Left ventricle myocardium superior (tissue), 1 donor: ENCODE measurements at regions not wholly inside any gene's neighbourhood (a gene's known extent, or its start where the extent isn't known, plus 50 kb on each side); places are given as distances from the start of the nearest gene placed in this dataset.

Source experiments
- ATAC-seq: fragments of 200-7000 bp; cut with Tn5 transposase; one replicate; pipeline ENCODE4 v1.9.1; 2020; ENCODE audit warnings: mild to moderate bottlenecking, moderate library complexity
- DNase-seq: peaks from one replicate; pipeline ENCODE4 v3.0.0-alpha.2; 2020
- intact Hi-C: fragments of 100-400 bp; cut with micrococcal nuclease; formaldehyde crosslinking; loops from one replicate; pipeline ENCODE4 v1.11.0; 2022
- donor health status: DM: no; HTN: yes; CAD: no; lungs with severe emphysema.

DNA sequence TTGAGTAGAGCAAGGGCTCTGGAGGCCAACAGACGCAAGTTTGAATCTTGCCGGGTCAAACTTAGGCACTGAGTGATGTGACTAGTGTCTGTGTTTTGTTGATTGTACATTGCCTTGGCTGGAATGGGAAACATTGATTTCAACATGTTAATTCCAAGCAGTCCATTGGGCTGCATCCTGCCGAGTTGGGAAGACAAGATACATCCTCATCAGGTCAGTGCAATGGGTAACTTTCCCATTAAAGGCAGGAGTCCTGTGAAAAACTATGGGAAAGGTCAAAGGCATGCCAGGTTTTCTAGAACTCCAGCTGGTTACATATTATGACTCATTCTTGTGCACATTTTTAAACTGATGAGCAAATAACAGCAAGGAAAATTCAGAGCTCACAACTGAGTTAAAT, 126.5 kb upstream of the ABCA1 start:
- peak; percentile 33 for ATAC-seq
- intact Hi-C loops = no loop called here
- no peak for DNase-seq

DNA sequence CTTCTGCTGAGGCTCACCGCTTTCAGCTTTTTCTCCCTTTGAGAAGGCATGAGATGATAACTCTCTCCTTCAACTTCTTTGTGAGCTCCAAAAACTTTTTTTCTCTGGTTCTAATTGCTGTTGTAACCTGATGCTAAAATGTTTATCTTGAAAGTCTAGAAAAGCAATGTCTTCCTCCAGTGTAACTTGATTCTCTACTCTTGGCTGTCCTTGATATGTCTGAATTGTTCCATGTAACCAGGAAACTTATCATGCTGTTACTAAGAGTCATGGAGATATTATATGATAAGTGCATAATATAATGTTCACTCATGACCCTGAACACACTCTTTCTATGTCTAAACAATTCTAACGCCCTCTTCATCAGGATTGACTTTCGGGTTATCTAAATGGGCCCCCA, 128.0 kb upstream of the ABCA1 start:
- intact Hi-C loops = no loop called here
- ATAC-seq (no peak), DNase-seq (no peak)

DNA sequence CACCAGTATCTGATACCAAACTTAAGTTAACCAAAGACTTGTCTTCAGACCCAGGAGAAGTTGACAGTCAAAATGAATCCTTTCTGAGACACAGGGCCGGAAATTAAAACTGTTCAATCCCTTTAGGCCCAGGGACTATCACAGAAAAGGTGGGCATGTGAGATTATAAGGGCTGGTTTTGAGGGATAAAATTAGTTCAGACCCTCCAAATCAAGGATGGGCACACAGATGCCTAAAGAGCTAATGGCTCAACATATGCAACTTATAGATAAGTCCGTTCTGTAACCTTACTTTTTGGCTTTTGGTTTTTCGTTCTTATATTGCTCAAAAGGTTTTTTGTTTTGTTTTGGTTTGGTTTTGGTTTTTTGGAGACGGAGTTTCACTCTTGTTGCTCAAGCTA, 129.6 kb upstream of the ABCA1 start:
- intact Hi-C loops = no loop called here
- no peak for ATAC-seq
- DNase-seq = no peak

DNA sequence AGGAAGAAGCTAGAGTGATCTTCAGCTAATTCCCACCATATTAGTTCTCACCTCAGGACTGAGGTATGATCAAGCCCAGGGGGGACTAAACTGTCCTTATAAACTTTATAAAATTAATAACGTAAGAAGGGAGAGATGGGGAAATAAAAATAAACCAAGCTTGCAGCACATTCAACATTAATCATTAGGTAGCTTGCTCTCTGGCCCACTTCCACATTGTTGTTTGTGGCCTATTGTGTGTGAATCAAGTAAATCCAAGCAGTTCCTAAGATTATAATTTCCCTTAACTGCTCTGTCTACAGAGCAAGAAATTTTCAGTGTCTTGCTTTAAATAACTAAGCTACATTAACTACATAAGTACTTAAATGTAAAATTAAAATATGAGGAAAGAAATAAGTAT, 131.3 kb upstream of the ABCA1 start:
- intact Hi-C loops = no loop called here
- DNase-seq = no peak
- no peak for ATAC-seq

DNA sequence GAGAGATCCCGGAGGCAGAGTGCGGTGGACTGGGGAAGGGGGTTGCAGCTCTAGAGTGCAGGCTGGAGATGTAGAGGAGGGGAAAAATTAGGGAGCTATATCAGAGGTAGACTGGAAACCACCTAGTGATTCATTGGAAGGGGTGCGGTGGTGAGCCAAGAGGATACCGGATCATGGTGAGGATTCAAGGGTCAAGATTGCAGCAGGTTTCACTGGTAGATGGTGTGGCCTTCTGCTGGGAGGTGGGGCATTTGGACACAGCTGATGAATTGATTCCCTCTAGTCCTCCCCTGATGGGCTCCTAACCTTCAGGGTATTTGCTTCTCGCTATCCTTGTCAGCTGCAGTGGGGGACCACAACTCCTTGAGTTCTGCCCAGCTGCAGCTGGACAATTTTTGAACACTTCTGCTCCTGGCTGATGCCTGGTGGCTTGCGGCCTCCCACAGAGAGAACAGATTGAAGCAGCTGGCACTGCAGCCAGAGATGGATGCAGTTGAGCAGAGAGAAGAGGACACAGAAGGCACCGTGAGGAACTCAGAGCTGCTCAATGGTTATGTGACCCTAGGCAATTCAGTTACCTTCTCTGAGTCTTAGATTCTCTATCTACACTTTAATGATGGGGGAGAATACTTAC, 134.4 kb upstream of the ABCA1 start:
- no peak for DNase-seq
- intact Hi-C loops = no loop called here
- ATAC-seq = no peak

DNA sequence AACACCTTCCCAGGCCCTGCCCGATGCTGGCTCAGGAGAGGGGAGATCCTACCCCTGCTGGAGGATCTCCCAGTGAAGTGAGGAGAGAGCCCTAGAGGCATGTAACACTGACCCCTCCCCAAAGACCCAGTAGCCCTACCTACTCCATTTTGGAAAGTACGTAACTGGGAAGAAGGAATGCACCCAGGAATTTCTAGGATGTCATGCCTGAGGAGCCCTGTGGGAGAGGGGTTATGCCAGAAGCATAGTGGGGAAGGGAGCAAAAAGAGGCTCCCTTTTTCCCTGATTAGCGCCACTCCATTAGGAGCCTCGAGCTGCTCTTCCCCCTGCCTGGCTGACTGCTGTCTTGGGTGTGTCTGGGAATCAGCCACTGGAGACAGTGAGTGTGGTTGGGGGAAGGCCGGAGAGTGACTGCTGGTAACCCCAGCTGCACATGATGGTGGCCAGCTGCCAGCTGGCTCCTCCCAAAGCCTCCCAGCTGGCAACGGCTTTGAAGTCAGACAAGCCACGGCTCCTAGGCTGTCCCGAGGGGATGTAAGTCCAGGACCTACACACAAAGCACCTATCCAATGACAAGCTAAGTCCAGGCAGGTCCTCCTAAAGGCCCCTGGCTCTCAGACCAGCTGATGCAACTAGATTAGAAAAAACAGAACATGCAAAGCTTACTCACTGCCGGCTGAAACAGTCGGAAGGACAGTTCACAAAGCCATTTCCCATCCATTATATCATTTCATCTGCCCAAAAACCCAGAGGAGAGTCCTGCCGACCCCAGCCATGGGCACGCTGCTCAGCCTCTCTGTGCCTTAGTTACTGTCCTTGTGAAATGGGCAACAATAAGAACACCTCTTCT, 136.5 kb upstream of the ABCA1 start:
- DNase-seq (peak; percentile 95), ATAC-seq (peak; percentile 98)
- intact Hi-C loops = no loop called here

DNA sequence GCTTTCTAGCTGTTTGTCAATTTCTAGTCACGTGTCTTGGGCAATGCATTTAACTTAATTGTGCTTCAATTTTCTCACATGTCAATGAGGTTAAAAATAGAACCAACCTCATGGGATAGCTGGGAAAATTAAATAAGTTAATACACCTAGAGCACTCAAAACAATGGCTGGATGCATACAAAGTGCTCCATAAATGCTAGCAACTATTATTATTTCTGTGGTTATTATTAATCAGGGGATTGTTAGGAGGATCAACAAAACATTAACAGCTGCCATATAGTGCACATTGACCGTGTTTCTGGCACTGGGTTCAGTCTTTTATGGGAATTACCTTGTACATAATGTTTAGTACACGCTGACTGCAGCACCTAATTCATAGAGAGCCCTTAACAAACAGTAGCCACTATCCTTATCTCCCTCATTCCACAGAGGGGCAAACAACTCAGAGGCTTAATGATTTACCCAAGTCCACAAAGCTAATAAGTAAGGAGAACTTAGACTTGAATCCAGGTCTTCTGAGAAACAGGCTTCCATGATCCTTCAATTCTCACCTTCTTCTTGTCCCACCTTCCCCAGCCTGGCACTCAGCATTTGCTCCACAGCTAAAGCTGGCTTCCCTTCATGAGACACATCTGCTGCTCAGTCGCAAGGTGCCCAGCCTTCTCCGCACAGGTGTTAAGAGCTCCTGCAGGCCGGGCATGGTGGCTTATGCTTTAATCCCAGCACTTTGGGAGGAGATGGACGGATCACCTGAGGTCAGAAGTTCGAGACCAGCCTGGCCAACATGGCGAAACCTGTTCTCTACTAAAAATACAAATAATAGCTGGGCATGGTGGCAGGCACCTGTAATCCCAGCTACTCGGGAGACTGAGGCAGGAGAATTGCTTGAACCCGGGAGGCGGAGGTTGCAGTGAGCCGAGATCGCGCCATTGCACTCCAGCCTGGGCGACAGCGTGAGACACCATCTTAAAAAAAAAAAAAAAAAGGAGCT, 137.4 kb upstream of the ABCA1 start:
- ATAC-seq (no peak), DNase-seq (no peak)
- intact Hi-C loops = no loop called here

DNA sequence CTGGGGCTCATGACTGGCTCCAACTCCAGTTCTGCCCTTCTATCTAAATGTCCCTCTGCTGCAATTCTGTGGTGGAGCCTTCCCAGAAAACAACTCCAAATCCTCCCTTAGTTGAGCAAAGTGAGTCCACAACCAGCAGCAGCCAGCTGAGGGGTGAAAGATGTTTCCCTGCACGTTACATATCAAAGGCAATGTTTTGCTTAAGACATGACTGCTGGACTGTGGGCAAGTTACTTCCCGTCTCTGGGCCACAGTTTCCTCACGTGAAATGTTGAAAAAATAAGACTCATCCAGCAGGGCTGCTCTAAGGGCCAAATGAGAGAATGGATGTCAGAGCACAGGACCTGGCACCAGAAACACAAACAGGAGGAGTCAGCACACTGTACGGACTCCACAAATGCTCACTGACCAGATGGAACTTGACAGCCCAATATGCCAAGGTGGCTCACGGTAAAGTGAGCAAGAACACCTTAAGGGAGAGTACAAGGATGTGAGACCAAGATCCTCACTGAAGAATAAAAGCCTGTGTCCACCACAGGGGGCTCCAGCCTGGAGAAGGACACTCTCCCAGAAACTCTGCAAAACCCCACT, 138.4 kb upstream of the ABCA1 start:
- no peak for ATAC-seq
- intact Hi-C loops = no loop called here

DNA sequence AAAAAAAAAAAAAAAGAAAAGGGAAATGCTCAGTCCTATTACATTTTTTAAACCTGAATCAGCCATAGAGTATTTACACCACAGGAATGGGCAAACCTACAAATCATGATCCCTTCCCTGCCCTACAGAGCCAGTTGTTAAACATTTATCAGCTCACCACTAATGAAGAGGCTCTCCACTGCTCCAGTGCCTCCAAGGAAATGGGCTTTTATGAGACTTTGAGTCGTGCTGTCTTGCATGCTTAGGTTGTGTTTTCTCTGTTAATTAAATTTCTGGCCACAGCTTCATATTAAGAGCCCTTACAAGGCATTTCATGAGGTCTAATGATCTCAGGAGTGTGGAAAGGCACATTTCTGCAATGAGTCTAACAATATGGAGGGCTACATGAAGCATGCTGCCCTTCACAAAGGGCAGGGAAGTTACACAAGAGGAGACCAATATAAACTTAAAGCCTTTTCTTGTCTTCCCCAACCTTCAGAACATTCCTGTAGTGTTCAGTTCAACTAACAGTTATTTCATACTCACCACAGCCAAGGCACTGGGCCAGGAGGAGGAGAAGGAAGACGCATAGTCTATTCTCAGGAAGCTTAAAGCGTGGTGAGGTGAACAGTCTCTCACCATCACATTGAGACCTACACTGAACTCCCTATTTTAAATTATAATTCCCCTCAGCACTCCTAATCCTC, 140.1 kb upstream of the ABCA1 start:
- intact Hi-C loops = no loop called here
- DNase-seq = no peak
- no peak for ATAC-seq

More for the DNA sequence above, 138.4 kb upstream of the ABCA1 start:
- no peak for DNase-seq

DNA sequence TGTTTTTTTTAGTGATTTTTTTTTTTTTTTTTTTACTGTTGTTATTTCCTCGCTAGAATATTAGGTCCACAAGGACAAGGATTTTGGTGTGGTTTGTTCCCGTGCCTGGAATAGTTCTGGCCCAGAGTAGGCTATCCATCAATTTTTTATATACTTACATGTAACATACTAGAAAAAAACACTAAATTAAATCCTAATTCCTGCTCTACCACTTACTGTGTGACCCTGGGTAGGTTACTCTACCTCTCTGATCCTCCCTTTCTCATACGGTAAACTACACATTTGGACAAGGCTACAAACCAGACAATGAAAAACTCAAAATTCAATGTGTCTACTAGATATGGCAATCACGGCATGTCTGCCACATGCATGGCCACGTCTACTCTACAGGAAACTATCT, 141.3 kb upstream of the ABCA1 start:
- no peak for ATAC-seq

DNA sequence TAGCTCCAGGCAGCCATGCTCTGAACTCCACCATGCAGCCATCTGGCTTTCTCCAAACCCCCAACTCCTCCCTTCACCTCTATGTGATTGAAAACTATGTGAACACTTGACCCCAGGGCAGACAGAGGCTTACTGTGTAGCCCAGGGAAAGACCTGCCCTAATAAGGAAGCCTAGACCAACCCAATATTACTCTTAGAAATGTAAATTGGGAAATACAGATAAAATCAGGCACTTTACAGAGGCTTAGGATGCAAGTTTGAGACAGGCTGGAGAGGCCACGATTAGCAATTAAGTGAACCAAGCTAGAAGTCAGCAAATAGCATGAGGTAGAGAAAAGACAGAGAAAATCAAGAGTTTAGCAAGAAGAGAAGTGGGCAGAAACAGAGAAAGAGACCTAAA, 141.7 kb upstream of the ABCA1 start:
- intact Hi-C loops = no loop called here
- no peak for ATAC-seq
- no peak for DNase-seq

More for the DNA sequence above, 141.3 kb upstream of the ABCA1 start:
- no peak for DNase-seq
- intact Hi-C loops = no loop called here

DNA sequence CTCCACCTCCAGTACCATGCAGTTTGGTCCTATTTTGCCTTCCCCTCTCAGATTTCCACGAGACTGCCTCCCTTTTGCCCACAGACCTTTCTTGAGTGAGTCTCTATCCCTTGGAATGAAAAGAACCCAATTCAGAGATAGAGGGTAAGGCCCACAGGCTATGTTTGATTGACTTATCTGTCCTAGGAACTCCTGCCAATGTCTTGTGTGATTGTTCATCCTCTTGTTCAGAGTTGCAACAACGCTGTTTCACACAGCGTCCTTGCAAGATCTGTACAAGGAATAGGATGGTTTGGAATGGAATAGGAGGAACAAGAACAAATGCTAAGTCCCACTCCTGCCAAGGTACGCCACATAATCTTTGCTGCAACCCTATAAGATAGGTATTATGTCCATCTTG, 142.2 kb upstream of the ABCA1 start:
- intact Hi-C loops = no loop called here
- DNase-seq (no peak), ATAC-seq (no peak)

DNA sequence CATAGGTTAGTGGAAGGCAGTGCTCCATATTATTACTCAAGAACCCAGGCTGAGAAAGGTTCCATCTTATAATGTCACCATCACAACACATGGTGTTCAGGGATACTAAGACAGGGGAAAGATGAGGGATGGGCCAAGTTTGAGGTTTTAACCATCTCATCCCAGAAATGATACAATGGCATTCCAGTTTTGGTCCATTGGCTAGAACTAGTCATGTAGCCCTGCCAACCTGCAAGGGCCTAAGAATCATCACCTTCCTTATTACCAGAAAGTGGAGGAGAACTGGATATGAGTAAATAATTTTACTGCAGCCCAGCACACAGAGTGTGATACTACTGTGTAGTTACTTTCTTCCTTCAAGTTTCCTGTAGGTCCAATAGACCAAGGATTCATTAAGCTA, 144.5 kb upstream of the ABCA1 start:
- intact Hi-C loops = no loop called here

DNA sequence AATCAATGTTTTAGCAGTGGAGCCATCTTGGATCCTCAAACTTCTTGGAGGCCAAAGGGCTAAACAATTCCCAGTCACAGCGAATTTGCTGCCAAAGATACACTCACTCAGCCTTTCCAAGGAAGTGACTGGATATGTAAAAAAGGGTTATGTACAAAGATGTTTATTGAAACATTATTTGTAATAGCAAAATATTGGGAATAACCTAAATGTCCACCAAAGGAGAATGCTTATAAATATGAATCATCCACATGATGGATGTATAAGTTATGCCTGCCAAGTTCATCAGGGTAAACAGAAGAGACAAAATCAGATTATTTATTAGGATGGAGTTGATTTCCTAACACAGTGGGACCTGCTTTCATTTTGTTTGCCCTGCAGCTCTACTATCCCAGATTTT, 145.2 kb upstream of the ABCA1 start:
- ATAC-seq = no peak
- intact Hi-C loops = no loop called here
- DNase-seq = no peak

More for the DNA sequence above, 144.5 kb upstream of the ABCA1 start:
- ATAC-seq (no peak), DNase-seq (no peak)

DNA sequence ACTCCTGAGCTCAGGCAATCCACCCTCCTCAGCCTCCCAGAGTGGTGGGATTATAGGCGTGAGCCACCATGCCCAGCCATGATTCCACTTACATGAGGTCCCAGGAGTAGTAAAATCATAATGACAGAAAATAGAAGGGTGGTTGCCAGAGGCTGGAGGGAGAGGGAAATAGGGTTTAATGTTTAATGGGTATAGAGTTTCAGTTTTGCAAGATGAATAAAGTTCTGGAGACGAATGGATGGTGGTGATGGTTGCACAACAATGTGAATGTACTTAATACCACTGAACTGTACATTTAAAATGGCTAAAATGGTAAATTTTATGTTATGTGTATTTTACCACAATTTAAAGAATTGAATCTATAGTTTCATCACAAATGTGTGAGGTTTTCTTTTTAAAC, 146.5 kb upstream of the ABCA1 start:
- no peak for ATAC-seq
- DNase-seq = no peak
- intact Hi-C loops = no loop called here

DNA sequence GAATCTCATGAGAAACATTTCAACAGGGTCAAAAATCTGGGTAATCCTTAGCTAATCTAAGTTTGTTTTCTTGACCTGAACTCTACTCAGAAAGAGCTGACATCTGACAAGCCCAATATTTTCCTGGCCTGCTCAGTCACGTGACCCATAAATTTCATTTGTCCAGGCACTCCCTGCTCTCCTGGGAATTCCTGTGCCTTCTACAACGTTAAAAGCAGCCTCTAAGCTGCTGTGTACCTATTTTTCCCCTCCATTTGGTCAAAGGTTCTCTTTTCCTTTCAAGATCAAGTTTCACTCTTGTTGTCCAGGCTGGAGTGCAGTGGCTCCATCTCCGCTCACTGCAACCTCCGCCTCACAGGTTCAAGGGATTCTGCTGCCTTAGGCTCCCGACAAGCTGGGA, 148.8 kb upstream of the ABCA1 start:
- DNase-seq (no peak), ATAC-seq (no peak)
- intact Hi-C loops = no loop called here

DNA sequence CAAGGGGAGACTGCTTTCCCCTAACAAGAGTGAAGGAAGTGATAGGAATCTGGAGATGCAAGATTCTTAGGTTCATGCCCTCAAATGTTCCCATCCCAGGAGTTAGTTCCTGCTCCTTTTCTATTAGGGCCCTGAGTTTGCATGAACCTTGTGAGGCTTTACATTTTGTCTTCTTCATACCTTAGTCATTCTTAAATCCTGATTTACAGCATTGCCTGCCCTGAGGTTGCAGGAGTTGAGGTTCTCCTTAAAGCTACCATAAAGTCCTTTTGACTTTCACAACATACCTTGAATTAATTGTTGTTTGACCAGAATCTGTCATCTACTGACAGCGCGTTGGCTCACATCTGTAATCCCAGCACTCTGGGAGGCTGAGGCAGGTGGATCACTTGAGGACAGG, 151.5 kb upstream of the ABCA1 start:
- intact Hi-C loops = no loop called here
- DNase-seq (no peak), ATAC-seq (no peak)

DNA sequence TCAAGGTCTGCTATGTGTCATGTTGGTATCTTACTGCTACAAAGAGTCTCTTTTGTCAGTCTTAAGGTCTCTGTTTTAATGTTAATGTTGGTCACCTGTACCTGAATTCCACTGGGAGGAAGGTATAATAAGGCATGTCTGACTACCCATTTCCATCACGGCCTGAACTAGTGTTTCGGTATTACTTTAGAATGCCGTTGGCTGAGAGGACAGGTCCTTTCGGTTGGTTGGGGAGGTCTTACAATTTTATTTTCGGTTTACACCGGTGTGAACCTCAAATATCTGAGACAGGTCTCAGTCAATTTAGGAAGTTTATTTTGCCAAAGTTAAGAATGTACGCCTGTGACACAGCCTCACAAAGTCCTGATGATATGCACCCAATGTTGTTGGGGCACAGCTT, 154.9 kb upstream of the ABCA1 start:
- no peak for ATAC-seq
- intact Hi-C loops = no loop called here
- no peak for DNase-seq

DNA sequence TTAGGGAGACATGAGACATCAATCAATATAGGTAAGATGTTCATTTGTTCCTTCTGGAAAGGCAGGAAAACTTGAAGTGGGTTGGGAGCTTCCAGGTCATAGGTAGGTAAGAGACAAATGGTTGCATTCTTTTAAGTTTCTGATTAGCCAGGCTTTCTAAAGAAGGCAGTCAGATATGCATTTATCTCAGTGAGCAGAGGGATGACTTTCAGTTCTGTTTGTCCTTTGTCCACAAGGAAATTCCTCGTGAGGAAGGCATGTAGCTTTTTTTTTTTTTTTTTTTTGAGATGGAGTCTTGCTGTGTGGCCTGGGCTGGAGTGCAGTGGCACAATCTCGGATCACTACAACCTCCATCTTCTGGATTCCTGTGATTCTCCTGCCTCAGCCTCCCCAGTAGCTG, 155.3 kb upstream of the ABCA1 start:
- intact Hi-C loops = no loop called here
- ATAC-seq (no peak), DNase-seq (no peak)
